Adrenal gland (tissue), 5 donors: ENCODE measurements at regions not wholly inside any gene's neighbourhood (a gene's known extent, or its start where the extent isn't known, plus 50 kb on each side); places are given as distances from the start of the nearest gene placed in this dataset.

Experiments used
- POLR2A ChIP-seq, 2 donors: fragments of 450-650 bp; IDR thresholded peaks; one replicate each; pipeline ENCODE4 v1.6.1; 2017; ENCODE audit warnings: antibody characterized with exemption in 2 of 2, mild to moderate bottlenecking in 2 of 2, moderate library complexity in 1 of 2
- TF ChIP-seq, protein P1 (sequence below), 6 experiments: fragments of 450-650 bp in 4 of 6; fragments of 200-600 bp in 2 of 6; sonication (generic) in 1 of 6; IDR thresholded peaks; 1 replicate in 5 of 6; 2 replicates in 1 of 6; pipeline versions ENCODE4 v1.5.1 to v1.8.0; 2016 to 2021; ENCODE audit warnings: antibody characterized with exemption in 6 of 6, mild to moderate bottlenecking in 2 of 6, moderate library complexity in 1 of 6
- donor health status: DM: no; HTN: no; CAD: no.

DNA sequence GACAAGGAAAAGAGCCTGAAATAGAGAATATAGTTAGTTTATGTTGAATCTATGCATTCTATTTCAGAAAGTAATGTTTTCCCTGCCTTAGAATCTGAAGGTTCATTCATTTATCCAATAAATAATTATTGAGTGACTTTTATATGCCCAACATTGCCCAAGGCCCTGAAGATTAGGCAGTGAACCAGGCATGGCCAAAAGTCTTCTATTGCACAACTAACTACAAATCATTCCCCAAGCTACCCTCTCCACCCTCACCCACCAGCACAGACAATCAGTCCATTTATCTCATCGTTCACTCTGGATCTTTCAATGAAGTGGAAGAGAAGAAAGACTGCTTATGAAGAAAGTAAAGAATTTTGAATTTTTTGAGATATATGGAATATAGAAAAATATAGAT, 268.4 kb downstream of the PLK2 start:
- TF ChIP-seq, protein P1, sequence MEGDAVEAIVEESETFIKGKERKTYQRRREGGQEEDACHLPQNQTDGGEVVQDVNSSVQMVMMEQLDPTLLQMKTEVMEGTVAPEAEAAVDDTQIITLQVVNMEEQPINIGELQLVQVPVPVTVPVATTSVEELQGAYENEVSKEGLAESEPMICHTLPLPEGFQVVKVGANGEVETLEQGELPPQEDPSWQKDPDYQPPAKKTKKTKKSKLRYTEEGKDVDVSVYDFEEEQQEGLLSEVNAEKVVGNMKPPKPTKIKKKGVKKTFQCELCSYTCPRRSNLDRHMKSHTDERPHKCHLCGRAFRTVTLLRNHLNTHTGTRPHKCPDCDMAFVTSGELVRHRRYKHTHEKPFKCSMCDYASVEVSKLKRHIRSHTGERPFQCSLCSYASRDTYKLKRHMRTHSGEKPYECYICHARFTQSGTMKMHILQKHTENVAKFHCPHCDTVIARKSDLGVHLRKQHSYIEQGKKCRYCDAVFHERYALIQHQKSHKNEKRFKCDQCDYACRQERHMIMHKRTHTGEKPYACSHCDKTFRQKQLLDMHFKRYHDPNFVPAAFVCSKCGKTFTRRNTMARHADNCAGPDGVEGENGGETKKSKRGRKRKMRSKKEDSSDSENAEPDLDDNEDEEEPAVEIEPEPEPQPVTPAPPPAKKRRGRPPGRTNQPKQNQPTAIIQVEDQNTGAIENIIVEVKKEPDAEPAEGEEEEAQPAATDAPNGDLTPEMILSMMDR (IDR thresholded peaks at IDR 0.05): no peak
- no peak for TF ChIP-seq POLR2A (IDR thresholded peaks at IDR 0.05)
